Cardiac muscle cell (in vitro differentiated cells and primary cell): ENCODE measurements at regions not wholly inside any gene's neighbourhood (a gene's known extent, or its start where the extent isn't known, plus 50 kb on each side); places are given as distances from the start of the nearest gene placed in this dataset.

Experiments used
- DNase-seq, 2 donors: peaks; one replicate each; pipeline versions ENCODE4 v3.0.0 to v3.0.0-alpha.2; 2010 to 2017; ENCODE audit warnings: low read depth in 1 of 2, low spot score in 1 of 2
- H3K27ac ChIP-seq: fragments of 200-600 bp; sonication (generic); 2 replicates; pipeline ENCODE4 v1.5.1; 2016
- H3K27me3 ChIP-seq: fragments of 200-600 bp; sonication (generic); 2 replicates; pipeline ENCODE4 v1.6.0; 2016; ENCODE audit warnings: control low read depth
- H3K36me3 ChIP-seq: fragments of 200-600 bp; sonication (generic); 2 replicates; pipeline ENCODE4 v1.5.1; 2016; ENCODE audit warnings: control low read depth
- H3K4me1 ChIP-seq: fragments of 200-600 bp; sonication (generic); 2 replicates; pipeline ENCODE4 v1.8.1; 2017; ENCODE audit warnings: low read depth, mild to moderate bottlenecking, mixed run types
- H3K4me3 ChIP-seq: fragments of 200-600 bp; sonication (generic); 2 replicates; pipeline ENCODE4 v1.5.1; 2016; ENCODE audit warnings: mild to moderate bottlenecking
- H3K9me3 ChIP-seq: fragments of 200-600 bp; sonication (generic); 2 replicates; pipeline ENCODE4 v1.5.1; 2017; ENCODE audit warnings: low read depth, mild to moderate bottlenecking, control low read depth
- TF ChIP-seq, protein P1 (sequence below): IDR thresholded peaks from 2 replicates; pipeline ENCODE4 v1.5.1; 2012; ENCODE audit warnings: low read depth, mild to moderate bottlenecking, low read length

DNA sequence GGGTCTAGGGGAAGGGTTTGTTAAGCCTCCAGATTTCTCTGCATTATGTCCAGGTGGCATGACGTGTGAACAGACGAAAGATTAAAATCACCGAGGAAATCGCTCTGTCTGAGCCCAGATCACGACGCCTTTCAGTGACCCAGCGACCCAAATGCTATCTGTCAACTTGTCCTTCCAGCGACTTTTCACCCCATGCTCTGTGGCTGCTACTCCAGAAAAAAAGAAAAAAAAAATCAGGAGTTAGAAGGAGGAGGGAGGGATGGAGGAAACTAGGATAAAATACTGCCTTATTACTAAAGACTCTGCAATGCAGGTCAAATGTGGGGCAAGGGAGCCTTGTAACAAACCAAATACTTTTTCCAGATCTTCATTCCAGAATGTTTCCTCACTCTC is 352.0 kb downstream of the NUF2 start:
- no peak overlapping the region for H3K4me3 ChIP-seq
- H3K4me1 ChIP-seq, result peaks cover 25% of the 10 kb centered on the region
- peak overlapping the region; percentile 12 for H3K27ac ChIP-seq
- no peaks in the 10 kb centered on the region for H3K36me3 ChIP-seq
- DNase-seq, result peak in 1 of 2 donors; percentile 14
- TF ChIP-seq, protein P1, sequence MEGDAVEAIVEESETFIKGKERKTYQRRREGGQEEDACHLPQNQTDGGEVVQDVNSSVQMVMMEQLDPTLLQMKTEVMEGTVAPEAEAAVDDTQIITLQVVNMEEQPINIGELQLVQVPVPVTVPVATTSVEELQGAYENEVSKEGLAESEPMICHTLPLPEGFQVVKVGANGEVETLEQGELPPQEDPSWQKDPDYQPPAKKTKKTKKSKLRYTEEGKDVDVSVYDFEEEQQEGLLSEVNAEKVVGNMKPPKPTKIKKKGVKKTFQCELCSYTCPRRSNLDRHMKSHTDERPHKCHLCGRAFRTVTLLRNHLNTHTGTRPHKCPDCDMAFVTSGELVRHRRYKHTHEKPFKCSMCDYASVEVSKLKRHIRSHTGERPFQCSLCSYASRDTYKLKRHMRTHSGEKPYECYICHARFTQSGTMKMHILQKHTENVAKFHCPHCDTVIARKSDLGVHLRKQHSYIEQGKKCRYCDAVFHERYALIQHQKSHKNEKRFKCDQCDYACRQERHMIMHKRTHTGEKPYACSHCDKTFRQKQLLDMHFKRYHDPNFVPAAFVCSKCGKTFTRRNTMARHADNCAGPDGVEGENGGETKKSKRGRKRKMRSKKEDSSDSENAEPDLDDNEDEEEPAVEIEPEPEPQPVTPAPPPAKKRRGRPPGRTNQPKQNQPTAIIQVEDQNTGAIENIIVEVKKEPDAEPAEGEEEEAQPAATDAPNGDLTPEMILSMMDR, result no peak
- H3K9me3 ChIP-seq, result no peaks in the 10 kb centered on the region
- no peaks in the 10 kb centered on the region for H3K27me3 ChIP-seq

DNA sequence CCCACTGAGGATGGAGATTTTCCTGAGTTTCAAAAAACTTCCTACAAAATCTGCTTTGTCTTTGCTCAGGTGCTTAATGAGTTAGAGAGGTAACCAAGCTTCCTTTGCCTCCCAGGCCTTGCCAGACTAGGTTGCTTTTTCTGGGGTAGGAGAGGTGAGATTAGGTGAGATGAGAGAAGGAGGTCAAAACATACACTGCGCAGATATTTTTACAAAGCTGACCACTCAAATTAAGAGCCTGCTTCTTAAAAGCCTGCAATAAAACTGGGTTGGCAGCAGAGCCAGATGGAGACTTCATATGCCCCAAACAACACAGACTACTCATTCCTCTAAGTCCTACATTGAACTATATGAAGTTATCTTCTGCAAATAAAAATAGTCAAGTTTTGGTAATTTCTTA is 352.5 kb downstream of the NUF2 start:
- TF ChIP-seq, protein P1, result no peak
- Histone ChIP-seq H3K4me3 (no peak overlapping the region), H3K4me1 (peaks cover 25% of the 10 kb centered on the region), H3K27ac (peak overlapping the region; percentile 12), H3K9me3 (no peaks in the 10 kb centered on the region), H3K36me3 (no peaks in the 10 kb centered on the region), H3K27me3 (no peaks in the 10 kb centered on the region)
- DNase-seq, result no peak

GRCh38 chr1:163684785-163685184 is 363.0 kb downstream of the NUF2 start:
- Histone ChIP-seq H3K4me3 (no peak overlapping the region), H3K27me3 (no peaks in the 10 kb centered on the region), H3K4me1 (no peaks in the 10 kb centered on the region), H3K36me3 (no peaks in the 10 kb centered on the region), H3K9me3 (no peaks in the 10 kb centered on the region), H3K27ac (no peak overlapping the region)
- no peak for DNase-seq
- TF ChIP-seq, protein P1, result no peak

DNA sequence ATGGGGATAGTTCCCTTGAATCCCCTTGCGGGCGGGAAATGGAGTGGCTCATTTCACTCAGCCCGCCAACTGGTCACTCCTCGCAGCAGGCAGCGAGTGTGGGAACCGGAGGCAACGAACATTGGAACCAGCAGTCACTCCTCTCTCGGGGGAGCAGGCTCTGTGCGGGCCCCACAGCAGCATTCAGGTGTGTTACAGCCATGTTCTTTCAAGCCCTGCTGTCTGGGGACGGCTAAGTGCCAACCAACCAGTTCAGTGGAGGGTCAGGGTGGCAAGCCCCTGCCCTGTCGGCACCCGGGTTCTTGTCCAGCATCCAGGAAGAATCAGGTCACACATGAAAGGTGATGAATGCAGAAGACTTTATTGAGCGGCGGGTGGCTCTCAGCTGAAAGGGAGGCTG is 370.5 kb downstream of the NUF2 start:
- DNase-seq, result no peak
- Histone ChIP-seq H3K4me1 (no peaks in the 10 kb centered on the region), H3K36me3 (no peaks in the 10 kb centered on the region), H3K9me3 (no peaks in the 10 kb centered on the region), H3K27me3 (no peaks in the 10 kb centered on the region), H3K27ac (no peak overlapping the region), H3K4me3 (no peak overlapping the region)
- TF ChIP-seq, protein P1, result no peak

GRCh38 chr1:163697137-163697536 is 375.4 kb downstream of the NUF2 start:
- H3K36me3 ChIP-seq, result no peaks in the 10 kb centered on the region
- H3K27ac ChIP-seq, result no peak overlapping the region
- no peak for DNase-seq
- no peaks in the 10 kb centered on the region for H3K9me3 ChIP-seq
- no peaks in the 10 kb centered on the region for H3K4me1 ChIP-seq
- no peaks in the 10 kb centered on the region for H3K27me3 ChIP-seq
- TF ChIP-seq, protein P1, result no peak
- no peak overlapping the region for H3K4me3 ChIP-seq

DNA sequence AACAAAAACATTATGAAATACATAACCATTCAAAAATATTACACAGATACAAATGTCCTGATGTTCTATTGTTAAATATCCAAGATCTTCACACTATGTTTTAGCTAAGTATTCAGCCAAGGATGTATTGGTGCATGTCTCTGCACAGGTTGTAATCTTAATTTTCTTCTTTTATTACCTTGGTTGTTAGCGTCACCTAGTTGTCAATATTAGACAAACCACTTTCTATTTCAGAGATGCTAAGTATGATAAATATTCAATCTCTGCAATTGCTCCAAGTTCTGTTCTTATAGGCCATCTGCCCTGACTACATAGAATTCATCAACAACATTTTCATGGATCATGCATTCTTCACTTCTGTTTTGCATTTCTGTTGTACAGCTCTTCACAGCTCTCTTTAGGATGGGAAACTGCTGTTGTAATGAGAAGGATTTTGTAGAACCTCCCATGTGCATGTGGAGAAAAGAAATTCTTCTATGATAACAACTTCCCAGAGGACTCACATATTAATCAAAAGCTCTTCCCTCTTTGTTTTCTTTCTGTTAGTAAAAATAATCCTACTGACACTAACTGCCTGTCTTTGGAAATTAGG is 380.1 kb downstream of the NUF2 start:
- no peaks in the 10 kb centered on the region for H3K9me3 ChIP-seq
- no peak overlapping the region for H3K27ac ChIP-seq
- no peaks in the 10 kb centered on the region for H3K4me1 ChIP-seq
- no peaks in the 10 kb centered on the region for H3K36me3 ChIP-seq
- DNase-seq, result no peak
- no peak overlapping the region for H3K4me3 ChIP-seq
- TF ChIP-seq, protein P1, result no peak
- H3K27me3 ChIP-seq, result no peaks in the 10 kb centered on the region
